Erythroblast (primary cell): ENCODE measurements at regions not wholly inside any gene's neighbourhood (a gene's known extent, or its start where the extent isn't known, plus 50 kb on each side); places are given as distances from the start of the nearest gene placed in this dataset.

Experiments
- DNase-seq, 2 experiments: peaks; one replicate each; lab custom pipeline; 2025; lab: John Stamatoyannopoulos, UW
- GATA1 ChIP-seq: IDR thresholded peaks from 2 replicates; pipeline ENCODE4 v1.6.1; 2011; ENCODE audit warnings: low read depth, mild to moderate bottlenecking, control low read depth, low read length, moderate library complexity
- POLR2A ChIP-seq: IDR thresholded peaks from 2 replicates; pipeline ENCODE4 v1.6.1; 2011; ENCODE audit warnings: mild to moderate bottlenecking, low read length

DNA sequence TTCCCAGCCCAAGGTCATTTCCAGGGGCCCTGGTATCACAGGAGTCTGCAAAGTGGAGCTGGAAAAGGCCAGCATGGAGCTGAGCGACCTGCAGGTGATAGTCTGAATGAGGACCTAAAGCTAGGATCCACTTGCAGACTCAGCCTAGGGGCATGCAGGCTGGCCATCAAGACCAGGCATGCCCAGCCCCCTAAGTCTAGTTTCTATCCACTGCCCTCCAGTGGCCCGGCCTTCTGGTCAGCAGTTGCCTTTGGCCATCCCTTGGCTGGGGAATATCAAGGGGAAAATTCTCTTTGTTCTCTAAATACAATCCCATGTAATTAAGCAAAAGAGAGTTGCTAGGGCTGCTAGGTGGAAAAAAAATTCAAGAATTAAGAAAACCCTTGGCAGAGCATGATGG is 96.3 kb upstream of the LHX5 start:
- no peak for TF ChIP-seq GATA1
- no peak for TF ChIP-seq POLR2A
- no peak for DNase-seq

GRCh38 chr12:113565368-113565767 is 93.7 kb upstream of the LHX5 start:
- no peak for DNase-seq

GRCh38 chr12:113561068-113561780 is 89.6 kb upstream of the LHX5 start:
- DNase-seq = no peak
- TF ChIP-seq POLR2A (no peak), GATA1 (no peak)

More at GRCh38 chr12:113565368-113565767, 93.7 kb upstream of the LHX5 start:
- no peak for TF ChIP-seq POLR2A

- no peak for DNase-seq
- no peak for TF ChIP-seq POLR2A
- no peak for TF ChIP-seq GATA1
Observed at GRCh38 chr12:113559466-113559865, 87.8 kb upstream of the LHX5 start.

GRCh38 chr12:113555226-113555625 is 83.6 kb upstream of the LHX5 start:
- TF ChIP-seq GATA1 (no peak), POLR2A (no peak)

GRCh38 chr12:113552760-113553159 is 81.1 kb upstream of the LHX5 start:
- DNase-seq = no peak
- TF ChIP-seq POLR2A (no peak), GATA1 (no peak)

More at GRCh38 chr12:113555226-113555625, 83.6 kb upstream of the LHX5 start:
- DNase-seq = no peak

- TF ChIP-seq GATA1 (no peak), POLR2A (no peak)
- no peak for DNase-seq
Observed at GRCh38 chr12:113551563-113551962, 79.9 kb upstream of the LHX5 start.

- DNase-seq = no peak
- TF ChIP-seq GATA1 = no peak
- TF ChIP-seq POLR2A = no peak
Observed at GRCh38 chr12:113548467-113548866, 76.8 kb upstream of the LHX5 start.

GRCh38 chr12:113546916-113547863 is 75.5 kb upstream of the LHX5 start:
- TF ChIP-seq GATA1 (no peak), POLR2A (no peak)
- no peak for DNase-seq

GRCh38 chr12:113537751-113538087 is 66.0 kb upstream of the LHX5 start:
- no peak for TF ChIP-seq POLR2A
- TF ChIP-seq GATA1 = no peak
- peak in 1 of 2 experiments; percentile 25 for DNase-seq

GRCh38 chr12:113537046-113537750 is 65.5 kb upstream of the LHX5 start:
- no peak for DNase-seq
- no peak for TF ChIP-seq POLR2A
- TF ChIP-seq GATA1 = no peak

DNA sequence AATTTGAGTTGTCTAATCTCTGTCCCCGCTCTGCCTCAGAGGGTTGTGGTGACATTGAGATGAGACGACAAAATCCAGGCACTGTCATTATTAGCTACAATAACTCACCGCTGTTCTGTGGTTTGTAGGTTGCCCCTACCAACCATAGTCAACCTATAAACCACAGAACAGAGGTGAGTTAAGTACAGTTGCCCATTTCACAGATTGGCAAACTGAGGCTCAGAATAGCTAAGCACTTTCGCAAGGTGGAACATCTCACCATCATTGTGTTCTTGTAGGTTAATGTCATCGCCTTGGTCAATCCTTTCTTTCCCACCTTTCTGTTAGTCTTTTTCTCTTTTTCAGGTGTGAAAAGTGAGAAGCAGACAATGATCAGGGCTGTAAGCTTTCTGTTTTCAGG is 63.4 kb upstream of the LHX5 start:
- TF ChIP-seq GATA1 (no peak), POLR2A (no peak)
- DNase-seq = no peak

DNA sequence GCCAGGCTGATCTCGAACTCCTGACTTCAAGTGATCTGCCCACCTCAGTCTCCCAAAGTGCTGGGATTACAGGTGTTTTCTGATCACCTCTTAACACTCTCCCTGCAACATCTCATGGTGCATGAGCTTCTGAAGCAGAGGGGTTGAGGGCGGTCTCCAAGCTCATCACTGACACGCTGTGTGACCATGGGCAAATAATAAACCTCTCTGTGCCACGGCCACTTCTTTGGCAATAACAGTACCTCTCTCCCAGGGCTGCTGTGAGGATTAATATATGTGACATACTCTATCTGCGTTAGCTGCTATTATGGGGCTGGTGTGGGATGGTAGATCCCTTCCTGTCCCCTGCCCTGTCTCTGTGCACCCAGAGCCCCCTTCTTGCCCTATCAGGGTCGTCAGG is 62.9 kb upstream of the LHX5 start:
- DNase-seq = no peak
- TF ChIP-seq GATA1 = no peak
- TF ChIP-seq POLR2A = no peak
